ENCODE measurements at regions not wholly inside any gene's neighbourhood (a gene's known extent, or its start where the extent isn't known, plus 50 kb on each side); places are given as distances from the start of the nearest gene placed in this dataset.
"Not testable (repeated sequence)": the region's sequence is repeated elsewhere in the genome, so short reads cannot be mapped to it uniquely, and the experiment has no call there.

DNA sequence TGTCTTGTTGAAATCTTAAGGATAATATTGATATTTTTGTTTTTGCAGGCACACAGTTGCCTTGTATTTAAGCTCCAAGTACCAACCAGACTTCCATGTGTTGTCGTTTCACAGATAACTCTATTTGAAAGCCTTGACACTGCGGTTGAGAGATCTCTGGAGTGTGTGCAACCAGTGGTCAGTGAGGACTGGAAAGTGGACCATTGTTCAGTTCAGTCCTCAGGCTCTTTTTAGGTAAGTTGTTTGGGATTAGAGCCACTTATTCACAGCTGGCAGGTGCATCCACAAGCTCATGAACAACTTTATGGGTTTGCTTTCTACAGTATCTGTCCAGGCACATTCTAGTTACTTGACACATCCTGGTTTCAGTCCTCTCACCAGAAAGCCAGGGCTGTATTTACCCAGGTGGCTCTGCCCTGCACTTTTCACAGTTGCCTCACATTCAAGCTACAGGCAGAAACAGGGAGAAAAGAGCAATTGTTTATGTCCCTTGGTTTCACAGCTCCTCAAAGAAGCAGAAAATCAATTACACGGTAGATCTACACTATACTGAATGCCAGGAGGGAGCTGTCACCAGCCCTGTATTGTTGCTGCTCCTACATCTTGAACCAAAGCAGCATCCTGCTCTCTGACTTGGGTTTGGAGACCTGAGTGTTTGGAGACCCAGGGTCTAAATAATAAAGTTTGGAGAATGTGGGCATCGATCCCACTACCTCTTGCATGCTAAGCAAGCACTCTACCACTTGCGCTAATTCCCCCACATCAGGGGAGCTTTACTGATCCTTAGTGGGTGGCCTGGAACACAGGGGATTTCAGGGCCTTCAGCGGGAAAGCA, 543.3 kb downstream of the PRIM2 start:
- DNase-seq (ENCODE audit: low read depth) = not testable (repeated sequence)

DNA sequence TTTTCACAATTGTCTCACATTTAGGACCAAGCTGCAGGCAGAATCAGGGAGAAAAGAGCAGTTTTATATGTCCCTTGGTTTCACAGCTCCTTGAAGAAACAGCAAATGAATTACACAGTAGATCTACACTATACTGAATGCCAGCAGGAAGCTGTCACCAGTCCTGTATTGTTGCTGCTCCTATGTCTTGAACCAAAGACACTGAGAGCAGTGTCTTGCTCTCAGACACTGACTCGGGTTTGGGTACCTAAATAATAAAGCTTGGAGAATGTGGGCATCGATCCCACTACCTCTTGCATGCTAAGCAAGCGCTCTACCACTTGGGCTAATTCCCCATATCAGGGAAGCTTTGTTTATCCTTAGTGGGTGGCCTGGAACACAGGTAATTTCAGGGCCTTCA, 552.7 kb downstream of the PRIM2 start:
- DNase-seq (ENCODE audit: low read depth) = not testable (repeated sequence)

DNA sequence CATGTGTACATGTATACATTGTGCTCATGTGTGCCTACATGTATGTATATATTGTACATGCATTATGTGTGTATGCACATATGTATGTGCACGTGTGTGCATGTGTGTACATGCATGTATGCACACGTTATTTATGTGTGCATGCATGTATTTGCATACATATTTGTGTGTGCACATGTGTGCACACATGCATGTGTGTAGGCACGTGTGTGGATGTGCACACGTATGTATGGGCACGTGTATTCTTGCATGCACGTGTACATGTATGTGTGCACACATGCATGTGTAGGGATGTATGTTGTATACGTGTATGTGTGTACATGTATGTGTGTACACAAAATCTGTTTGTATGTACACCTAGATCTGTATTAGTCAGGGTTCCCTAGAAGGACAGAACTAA, 556.0 kb downstream of the PRIM2 start:
- DNase-seq (ENCODE audit: low read depth) = not testable (repeated sequence)

DNA sequence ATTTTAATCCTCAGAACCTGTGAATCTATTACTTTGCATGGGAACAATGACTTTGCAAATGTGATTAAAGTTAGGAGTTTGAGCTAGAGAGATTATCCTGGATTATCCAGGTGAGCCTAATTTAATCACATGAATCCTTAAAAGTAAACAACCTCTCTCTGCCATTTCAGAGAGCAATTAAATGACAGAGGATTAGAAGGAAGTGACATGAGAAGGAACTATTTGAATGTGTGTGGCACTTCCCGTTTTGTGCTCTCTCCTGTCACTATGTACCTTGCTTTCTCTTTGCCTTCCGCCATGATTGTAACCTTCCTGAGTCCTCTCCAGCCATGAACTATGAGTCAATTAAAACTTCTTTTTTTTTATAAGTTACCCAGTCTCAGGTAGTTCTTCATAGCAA, 559.2 kb downstream of the PRIM2 start:
- not testable (repeated sequence) for DNase-seq (ENCODE audit: low read depth)

DNA sequence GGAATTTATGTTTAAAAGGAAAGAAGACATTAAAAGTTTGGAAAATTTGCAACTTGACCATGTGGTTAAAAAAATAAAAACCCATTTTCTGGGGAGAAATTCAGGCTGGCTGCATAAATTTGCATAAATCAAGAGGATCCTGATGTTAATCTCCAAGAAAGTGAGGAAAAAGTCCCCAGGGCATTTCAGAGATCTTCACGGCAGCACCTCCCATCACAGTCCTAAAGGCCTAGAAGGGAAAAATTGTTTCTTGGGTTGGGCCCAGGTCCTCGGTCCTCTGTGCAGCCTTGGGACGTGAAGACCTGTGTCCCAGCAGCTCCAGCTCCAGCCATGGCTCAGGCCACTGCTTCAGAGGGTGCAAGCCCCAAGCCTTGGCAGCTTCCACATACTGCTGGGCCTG, 560.3 kb downstream of the PRIM2 start:
- not testable (repeated sequence) for DNase-seq (ENCODE audit: low read depth)

DNA sequence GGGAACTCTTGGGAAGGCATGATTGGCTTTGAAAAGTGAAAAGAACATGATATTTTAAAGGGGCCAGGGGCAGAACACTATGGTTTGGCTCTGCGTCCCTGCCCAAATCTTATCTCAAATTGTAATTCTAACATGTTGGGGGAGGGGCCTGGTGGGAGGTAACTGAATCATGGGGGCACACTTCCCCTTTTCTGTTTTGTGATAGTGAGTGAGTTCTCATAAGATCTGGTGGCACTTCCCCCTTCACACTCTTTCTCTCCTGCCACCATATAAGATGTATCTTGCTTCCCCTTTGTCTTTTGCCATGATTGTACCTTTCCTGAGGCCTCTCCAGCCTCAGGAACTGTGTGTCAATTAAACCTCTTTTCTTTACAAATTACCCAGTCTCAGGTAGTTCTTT, 561.4 kb downstream of the PRIM2 start:
- DNase-seq (ENCODE audit: low read depth) = not testable (repeated sequence)

DNA sequence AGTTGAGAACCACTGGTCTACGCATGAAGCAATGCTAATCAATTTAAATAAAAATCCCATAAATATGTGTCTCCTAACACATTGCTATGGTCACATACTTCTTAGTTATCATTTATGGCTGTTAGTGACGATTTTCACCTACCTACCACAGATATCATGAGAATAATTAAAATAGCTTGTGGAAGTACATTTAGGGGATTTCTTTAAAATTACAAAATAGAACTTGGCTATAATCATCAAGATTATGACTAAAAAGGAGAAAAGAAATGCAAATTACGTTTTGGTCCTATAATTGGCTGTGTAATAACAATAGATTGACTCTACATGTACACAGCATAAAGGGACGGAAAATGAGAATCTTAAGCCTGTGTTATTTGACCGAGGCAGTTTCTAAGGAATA, 581.4 kb downstream of the PRIM2 start:
- DNase-seq (ENCODE audit: low read depth) = not testable (repeated sequence)

DNA sequence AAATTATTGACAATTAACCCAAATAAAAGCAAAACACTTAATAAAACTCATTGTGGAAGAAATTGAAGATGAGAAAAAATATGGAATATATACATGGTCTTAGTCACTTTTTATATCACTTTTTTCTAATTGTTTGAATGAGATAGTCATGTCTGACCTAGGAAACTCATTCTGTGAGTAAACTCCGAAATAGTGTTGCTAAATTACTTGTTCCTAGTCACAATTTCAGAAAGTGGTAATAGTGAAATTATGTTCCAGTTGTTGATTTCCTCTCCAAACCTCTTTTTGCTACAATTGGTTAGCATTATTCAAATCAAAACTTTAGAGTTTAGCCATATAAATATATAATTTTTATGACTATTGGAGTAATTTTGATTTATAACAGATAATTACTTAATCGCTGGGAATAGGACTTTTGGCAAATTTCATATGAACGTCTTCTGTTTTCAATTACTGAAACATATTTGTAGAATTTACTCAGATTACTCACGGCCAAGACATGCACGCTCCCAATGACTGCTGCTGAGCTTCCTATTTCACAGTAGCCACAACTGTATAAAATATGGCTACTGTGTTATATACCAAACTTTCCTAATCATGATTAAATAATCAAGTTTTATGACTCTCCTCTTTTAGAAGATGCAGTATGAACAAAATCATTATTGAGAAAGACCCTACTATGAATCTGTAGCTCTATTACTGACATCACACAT, 583.4 kb downstream of the PRIM2 start:
- DNase-seq (ENCODE audit: low read depth) = peak; percentile 8

DNA sequence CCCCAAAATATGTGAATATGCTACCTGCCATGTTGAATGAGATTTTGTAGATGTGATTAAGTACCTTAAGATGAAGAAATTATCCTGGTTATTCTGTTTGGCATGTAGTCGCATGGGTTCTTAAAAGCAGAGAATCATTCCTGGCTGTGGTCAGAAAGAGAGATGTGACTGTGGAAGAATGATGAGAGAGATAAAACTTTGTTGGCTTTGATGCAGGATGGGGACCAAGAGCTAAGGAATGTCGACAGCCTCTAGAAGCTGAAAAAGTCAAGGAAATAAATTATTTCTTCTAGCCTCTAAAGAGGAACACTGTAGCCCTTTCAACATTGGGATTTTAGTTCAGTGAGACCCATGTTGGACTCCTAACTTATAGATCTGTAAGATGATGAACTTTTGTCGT, 584.0 kb downstream of the PRIM2 start:
- DNase-seq (ENCODE audit: low read depth) = peak; percentile 13

DNA sequence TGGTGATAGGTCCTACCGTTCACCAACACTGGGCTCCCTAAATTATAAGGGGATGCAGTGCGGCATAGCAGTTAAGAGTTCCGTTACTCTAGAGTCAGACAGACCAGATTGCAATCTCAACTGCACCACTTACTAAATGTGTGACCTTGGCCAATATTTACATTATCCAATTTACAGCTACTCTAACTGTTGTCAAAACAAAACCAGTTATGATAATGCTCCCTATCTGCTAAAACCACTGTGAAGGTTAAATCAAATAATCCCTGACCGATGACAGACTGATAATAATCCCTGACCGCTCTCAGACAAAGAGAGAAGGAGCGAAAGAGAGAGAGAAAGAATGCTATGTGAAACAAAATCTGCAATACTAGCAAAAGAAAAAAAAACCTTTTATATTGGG, 586.9 kb downstream of the PRIM2 start:
- not testable (repeated sequence) for DNase-seq (ENCODE audit: low read depth)

DNA sequence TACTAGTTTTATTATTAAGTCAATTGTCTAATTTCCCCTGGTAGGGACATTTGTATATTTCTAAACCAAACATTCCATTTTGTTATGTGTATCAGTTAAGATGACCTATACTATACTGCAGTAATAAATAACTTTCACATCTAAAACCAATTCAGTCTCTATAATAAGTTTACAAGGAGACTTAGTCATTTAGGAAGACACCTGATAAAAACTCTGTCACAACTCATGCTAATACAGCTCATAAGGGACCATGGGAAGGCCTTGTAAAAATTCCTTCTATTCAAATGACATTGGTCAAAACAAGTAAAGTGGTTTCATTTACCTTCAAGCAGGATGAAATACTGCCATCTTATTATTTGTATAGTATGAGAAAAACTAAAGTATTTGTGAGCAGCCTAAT, 597.9 kb downstream of the PRIM2 start:
- not testable (repeated sequence) for DNase-seq (ENCODE audit: low read depth)

DNA sequence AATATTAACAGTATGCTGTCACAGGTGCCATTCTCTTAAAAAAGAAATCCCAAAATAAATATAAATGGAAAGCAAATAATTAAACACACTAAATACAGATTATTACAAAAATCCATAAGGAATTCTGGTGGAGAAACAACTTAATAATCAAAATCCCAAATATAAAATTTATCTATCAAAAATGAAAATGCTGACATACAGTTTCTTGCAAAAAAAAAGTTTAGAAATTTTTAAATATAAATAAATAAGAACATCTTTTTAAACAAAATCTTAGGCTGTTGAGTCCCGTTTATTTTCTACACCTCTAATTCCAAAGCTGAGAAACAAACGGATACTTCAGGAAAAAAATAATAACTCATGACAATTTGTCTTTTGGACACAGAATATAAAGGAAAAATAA, 625.5 kb downstream of the PRIM2 start:
- not testable (repeated sequence) for DNase-seq (ENCODE audit: low read depth)

DNA sequence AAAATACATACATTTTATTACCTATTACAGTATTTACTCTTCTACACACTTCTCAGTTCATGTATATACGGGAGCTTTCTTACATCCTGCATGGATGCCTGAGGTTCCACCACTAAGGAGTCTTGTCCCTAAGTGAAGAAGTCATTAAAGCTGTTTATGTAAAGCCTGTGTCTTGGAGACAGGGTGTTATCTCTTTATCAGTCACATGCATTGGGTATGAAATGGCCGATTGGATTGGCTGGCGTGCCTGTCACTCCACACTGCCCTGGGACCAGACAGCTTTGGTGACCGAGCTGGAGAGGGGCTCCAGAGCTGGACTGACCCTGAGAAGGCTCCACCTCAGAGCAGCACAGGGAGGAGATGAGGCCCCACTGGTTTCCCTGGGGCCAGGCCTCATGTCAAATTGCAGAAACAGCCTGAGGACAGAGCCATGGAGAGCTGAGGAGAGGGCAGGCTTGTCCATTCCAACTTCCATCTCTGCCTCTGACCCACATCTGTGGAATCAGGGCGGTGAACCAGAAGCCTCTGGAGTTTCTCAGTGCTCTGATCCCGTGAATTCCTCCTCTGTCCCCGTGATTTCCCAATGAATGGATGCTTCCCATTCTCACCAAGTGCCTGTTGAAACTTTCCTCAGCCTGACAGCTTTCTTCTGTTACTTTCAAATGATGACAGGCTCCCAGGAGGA, 628.8 kb downstream of the PRIM2 start:
- not testable (repeated sequence) for DNase-seq (ENCODE audit: low read depth)

DNA sequence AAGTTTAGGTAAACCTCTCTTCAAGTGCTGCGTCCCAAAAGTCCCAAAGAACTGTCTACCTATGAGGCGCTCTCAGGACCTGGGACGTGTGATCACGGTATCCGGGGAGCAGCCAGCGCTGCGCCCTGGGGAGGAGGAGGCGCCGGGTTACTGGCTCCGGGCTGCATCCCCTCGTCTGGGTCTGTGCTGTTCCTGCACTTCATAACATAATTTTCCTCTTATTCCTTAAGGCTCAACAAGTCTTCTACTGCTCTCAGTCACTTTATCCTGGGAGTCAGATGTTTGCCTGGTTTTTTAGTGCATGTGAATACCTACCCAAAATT, 629.3 kb downstream of the PRIM2 start:
- DNase-seq (ENCODE audit: low read depth) = not testable (repeated sequence)

DNA sequence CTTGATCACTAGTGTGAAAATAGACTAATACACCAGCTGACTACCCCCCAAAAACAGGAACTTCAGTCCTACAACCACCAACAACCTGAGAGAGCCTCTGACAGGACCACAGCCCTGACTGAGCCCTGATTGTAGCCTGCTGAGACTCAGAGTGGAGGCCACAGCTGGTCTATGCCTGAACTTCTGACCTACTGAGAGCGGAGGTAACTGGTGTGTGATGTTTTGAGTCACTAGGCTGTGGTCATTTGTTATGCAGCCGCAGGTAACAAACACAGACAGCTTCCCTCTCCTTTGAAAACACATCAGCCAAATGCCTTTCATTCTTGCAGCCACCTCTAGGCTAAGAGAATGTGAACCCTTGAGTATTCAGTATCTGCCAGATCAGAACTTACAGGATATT, 631.1 kb downstream of the PRIM2 start:
- DNase-seq (ENCODE audit: low read depth) = not testable (repeated sequence)

DNA sequence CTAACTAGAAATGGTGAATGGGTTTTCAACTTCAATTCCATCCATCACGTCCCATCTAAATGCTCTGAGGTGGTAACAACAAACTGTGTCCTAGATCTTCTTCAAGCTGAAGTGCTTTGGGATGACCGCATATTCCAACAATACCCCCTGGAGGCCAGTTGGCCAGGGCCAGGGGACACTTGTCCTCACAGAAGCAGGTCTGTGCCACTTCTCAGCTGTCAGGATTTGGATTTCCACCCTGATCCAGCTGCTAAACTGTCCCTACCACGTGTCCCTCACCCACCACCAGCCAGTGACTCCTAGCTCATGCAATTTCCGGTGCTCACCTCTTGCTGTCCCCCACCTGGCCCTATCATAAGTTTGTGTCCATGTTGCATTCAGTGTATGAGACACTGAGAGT, 633.0 kb downstream of the PRIM2 start:
- not testable (repeated sequence) for DNase-seq (ENCODE audit: low read depth)

DNA sequence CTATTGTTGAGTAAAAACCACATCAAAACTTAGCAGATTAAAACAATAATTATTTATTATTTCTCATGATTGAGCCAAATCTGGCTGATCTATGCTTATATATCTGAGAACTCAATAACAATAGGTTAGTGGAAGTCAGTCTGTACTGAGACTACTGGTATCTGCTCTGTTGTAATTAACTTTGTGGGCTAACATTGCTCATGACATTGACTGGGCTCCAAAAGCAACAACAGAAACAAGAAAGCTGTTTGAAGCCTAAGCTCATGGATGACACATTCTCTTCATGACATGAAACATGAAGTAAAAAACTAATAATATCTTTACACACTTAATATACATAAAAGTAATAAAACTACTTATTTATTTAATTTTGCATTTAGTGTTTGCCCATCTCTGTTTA, 649.3 kb downstream of the PRIM2 start:
- DNase-seq (ENCODE audit: low read depth) = not testable (repeated sequence)

DNA sequence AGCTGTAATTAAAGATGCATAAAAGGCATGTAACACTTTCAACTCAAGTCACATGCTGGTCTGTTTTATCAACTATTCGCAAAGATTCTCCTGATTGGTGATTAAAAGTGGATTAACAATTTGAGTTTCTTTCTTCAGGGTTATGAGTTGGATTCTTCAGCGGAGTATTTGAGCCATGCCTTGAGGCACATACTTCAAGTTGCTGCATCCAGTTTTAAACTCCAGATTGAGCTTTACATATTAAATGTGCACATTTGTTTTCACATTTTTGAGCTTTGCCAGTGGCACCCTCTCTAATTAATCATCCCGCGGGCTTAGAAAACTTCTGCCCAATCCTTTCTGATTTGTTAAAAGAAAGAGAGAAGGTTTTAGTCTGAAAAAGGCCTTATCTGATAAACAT, 654.5 kb downstream of the PRIM2 start:
- not testable (repeated sequence) for DNase-seq (ENCODE audit: low read depth)

DNA sequence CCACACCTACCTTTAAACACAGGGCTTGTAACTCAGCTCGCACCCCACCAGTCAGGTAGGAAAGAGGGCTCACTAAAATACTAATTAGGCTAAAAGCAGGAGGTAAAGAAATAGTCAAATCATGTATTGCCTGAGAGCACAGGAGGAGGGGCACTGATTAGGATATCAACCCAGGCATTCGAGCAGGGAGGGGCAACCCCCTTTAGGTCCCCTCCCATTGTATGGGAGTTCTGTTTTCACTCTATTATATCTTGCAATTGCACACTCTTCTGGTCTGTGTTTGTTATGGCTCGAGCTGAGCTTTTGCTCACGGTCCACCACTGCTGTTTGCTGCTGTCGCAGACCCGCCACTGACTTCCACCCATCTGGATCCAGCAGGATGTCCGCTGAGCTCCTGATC, 657.2 kb downstream of the PRIM2 start:
- no peak for DNase-seq (ENCODE audit: low read depth)

DNA sequence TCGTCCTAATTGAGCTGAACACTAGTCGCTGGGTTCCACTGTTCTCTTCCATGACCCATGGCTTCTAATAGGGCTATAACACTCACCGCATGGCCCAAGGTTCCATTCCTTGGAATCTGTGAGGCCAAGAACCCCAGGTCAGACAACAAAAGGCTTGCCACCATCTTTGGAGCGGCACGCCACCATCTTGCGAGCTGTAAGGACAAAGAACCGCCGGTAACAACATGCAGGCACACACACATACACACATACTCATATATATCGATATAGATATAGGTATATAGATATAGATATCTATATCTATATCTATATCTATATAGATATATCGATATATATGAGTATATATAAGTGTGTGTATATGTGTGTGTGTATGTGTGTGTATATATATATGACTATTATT, 657.7 kb downstream of the PRIM2 start:
- DNase-seq (ENCODE audit: low read depth) = not testable (repeated sequence)

DNA sequence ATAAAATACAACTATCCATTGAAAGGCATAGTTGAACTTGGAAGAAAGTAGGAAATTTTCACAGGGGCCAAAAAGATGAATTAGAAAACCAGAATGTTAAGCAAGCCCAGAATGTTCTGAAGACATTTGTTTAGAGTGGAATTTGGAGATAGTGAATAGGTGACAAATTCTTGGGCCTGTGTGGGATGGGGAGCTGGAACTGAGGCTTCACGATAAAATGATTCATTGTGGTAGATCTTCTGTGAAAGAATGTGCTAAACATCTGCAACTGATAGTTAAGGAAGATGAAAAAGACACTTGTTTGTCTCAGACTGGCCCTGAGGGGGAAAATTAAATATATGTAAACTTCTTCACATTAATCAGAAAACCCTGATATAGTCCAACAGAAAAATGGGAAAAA, 658.9 kb downstream of the PRIM2 start:
- not testable (repeated sequence) for DNase-seq (ENCODE audit: low read depth)

DNA sequence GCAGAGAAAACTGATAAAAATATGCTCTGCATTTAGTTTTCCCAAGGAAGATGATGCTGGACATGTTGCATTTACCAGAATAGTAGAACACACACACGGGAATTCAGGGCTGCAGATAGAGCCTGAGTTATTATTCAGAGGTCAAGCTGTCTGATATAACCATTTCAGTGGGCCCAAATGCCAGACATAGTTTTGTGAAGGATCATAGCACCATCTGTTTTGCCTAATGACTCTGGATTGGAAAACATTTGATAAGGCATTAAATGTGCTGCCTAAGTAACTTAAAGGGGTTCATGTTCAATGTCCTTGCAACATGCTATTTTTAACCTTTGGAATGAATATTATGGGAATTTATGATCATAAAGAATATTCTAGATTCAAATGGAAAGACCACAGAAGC, 666.2 kb downstream of the PRIM2 start:
- DNase-seq (ENCODE audit: low read depth) = not testable (repeated sequence)

DNA sequence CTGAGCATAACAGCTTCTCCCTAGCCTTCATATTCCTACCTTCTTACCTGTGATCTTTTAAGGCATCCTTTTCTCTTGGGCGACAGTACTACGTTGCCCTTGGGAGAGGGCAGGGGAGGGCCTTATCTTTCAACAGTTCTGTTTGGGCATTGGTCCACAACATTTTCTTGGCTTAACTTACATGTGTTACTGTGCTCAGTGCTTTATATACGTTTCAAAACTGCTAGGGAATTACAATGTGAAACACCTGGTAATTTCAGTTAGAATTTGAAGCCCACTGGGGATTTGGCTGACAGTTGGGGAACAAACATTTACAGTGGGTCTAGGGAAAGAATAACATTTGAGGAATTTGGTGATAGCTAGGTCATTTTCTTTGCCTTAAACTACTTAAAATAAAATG, 667.1 kb downstream of the PRIM2 start:
- not testable (repeated sequence) for DNase-seq (ENCODE audit: low read depth)
